ENCODE measurements at regions not wholly inside any gene's neighbourhood (a gene's known extent, or its start where the extent isn't known, plus 50 kb on each side); places are given as distances from the start of the nearest gene placed in this dataset.
"Not testable (repeated sequence)": the region's sequence is repeated elsewhere in the genome, so short reads cannot be mapped to it uniquely, and the experiment has no call there.

DNA sequence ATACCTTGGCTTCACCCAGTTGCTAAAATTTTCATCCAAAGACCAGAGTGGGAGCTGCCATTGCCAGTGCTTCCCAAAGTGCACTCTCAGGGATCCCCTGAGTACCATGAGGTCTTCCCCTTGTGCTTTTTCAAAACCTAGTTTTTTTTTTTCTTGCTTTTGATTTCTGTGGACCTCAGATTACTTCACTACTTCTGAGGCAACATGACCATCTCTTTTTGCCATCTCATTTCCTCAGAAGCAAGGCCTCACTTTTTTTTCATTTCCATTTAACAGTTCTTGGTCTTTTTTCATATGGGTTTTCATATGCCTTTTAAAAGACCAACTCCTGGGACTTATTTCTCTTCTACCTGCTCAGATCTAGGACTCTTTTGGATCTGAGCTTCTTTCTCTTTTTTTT is 64.1 kb upstream of the MMS22L start:
- peak; percentile 13 for DNase-seq

DNA sequence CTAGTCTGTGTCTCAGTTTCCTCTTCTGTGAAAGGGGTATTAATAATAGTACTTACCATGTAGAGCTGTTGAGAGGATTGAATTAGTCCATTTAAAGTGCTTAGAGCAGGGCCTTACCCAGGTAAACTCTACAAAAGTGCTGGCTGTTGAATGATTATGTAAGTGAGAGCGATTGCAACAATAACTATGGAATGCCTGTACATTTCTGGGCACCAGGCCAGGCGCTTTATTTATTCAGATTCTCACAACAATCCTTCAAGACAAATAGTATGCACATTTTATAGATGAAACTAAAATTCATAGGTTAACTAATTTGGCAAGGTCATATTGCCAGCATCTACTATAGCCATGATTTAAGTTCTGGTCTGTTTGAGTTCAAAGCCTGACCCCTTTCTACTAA is 78.3 kb upstream of the MMS22L start:
- no peak for DNase-seq

DNA sequence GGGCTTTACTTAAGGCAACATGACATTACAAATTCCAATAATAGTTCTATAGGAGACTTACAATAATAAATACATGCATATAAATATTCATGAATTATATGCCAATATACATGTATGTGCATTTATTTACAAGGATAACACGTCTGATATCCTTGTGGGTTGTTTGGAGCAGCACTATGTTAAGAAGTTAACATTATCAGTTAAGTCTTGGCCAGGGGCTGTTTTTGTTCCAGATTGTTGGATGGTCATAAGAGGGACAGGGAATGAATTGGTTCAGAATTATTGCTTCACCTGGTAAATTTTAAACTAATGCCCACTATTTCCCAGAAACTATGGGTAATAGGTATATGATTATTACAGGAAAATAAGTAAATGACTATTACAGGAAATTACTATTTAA is 81.3 kb upstream of the MMS22L start:
- DNase-seq = no peak

DNA sequence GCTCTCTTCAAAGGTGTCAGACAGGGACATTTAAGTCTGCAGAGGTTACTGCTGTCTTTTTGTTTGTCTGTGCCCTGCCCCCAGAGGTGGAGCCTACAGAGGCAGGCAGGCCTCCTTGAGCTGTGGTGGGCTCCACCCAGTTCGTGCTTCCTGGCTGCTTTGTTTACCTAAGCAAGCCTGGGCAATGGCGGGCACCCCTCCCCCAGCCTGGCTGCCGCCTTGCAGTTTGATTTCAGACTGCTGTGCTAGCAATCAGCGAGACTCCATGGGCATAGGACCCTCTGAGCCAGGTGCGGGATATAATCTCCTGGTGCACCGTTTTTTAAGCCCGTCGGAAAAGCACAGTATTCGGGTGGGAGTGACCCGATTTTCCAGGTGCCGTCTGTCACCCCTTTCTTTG is 99.1 kb upstream of the MMS22L start:
- DNase-seq = not testable (repeated sequence)

DNA sequence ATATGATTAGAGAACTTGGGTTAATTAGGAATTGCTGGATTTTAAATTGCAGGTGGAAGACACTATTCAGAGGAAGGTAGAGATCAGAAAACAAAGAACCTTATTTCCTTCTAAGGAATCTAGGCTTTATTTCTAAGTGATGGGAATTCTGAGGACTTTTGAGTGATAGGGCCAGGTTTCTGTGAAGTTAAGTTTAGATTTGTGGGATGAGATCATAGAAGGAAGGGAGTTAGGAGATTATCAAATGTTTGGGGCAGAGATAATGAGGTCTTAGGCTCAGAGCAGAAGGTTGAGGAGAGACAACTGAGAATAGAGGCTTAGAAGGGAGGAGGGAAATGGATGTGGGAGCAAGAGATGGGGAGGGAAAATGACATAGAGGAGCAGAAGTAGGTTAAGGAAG is 109.7 kb upstream of the MMS22L start:
- no peak for DNase-seq

DNA sequence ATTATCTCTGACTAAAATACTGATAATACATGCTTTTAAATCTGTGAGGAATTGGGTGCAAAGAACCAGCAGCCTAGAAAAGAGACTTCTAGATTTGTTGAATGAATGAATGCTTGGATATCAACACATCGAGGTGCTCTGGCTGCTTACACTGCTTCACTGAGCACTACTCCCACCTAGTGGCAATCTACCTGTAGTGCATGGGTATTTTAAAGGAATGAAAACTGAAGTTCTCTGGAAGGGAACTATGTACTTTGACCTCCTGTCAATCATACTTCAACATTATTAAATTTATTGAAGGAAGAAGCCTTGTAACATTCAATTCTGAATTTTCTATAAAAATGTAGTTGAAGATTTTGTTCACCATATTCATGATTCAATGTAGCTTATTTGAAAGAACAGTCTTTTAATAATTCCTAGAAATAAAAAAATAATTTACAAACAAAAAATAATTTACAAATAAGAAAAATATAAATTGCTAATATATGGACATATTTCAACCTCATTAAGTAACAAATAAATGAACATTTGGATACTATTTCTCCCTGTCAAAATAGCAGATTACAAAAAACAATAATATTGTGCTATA is 111.2 kb upstream of the MMS22L start:
- no peak for DNase-seq

DNA sequence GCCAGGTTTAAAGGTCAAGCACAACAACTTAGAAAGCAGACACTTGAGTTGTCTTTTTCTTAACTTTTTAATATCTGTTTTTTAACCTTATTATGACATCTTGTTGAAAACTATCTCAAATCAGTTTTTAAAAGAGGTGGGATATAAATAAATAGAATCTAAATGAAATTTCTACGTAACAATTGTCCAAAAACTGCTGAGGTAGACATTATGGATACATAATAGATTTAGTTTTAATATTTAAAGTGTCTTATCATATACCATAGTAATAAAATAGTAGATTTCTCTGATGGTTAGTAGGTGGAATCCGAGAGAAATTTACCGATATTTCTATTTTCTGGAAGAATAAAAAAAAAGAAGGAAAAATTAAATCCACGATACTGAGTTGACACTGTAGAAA is 113.9 kb upstream of the MMS22L start:
- DNase-seq = no peak

DNA sequence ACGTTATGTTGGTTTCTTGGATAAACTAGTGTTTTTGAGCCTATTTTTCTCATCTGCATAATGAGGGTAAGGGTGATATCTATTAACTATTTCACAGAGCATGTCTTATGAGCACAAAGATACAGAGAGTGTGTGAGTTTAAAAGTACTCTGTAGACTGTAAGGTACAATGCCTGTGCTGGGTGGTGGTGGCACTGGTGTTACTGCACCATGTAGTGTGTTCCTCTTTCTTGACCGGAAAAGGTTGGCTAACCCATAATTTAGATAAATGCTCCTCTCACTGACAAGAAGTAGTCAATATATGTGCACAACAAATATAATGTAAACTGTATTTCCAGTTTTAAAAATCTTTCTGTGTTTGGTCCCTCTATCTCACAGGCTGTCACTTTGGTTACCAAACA is 116.2 kb upstream of the MMS22L start:
- DNase-seq = no peak

DNA sequence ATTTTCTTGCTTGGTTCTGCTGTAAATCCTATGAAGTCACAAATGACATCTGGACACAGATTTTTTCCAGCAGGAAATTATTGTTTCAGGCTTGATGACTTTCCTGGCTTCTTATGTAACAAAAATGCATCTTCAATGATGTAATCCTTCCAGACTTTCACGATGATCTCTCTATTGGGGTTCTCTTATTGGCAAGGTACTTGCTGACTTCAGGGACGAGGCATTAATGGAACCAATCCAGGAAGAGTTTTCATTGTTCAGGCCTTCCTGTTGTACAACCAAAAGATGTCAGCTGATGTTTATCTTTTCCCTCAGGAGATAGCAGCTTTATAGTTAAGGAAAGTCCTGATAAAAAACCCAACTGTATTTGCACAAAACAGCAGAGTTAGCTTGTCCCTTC is 118.5 kb upstream of the MMS22L start:
- no peak for DNase-seq

DNA sequence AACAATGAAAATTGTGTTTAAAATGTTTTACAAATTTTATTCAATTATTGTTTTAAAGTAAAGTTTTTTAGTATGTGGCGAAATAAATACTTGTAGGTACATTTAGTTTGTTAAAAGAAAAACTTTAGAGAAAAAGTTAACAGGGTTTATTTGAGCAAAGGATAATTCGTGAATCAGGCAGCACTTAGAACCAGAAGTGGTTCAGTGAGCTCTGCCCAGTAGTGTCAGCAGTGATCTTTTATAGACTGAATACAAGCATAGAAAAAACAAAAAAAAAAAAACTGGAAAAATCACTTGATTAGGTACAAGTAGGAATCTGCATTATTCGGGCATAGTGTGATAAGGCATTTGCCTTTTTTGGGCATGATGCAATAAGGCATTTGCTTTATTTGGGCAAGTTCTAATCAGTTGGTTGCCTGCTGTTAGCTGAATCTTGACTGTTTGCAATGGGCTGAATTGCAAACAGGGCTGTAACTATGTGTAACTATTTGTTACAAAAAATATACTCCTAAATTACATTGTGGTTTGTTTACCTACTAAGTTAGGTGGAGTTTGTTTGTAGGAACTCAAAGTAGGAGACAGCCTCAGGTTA is 122.9 kb upstream of the MMS22L start:
- DNase-seq = no peak

DNA sequence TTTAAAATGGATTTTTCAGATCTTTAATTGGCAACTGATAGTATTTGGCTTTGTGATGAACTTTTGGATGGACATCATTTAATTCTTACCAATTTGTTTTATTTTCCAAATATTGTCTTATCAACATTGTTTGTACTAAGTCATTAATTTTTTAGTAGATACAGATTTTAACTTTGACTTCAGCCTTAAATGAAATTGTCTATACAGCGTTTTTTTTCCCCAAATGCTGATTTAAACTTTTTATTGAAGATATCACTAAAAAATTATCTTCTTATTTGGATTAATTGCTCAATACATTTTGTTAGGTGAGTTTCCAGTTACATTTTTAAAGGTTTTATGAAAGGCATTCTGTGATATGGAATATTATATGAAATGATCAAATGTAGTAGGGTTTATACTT is 123.6 kb upstream of the MMS22L start:
- no peak for DNase-seq

DNA sequence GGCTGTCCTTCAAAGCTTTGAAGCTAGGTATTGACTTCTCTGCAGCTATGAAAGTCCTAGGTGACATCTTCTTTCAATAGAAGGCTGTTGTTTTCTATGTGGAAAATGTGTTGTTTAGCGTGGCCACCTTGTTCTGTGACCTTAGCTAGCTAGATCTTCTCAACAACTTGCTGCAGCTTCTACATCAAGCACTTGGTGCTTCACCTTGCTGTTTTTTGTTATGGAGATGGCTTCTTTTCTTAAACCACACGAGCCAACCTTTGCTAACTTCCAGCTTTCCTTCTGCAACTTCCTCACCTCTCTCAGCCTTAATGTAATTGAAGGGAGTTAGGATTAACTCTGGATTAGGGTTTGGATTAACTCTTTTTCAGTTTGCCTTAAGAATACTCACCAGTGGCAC is 128.6 kb upstream of the MMS22L start:
- DNase-seq = no peak

DNA sequence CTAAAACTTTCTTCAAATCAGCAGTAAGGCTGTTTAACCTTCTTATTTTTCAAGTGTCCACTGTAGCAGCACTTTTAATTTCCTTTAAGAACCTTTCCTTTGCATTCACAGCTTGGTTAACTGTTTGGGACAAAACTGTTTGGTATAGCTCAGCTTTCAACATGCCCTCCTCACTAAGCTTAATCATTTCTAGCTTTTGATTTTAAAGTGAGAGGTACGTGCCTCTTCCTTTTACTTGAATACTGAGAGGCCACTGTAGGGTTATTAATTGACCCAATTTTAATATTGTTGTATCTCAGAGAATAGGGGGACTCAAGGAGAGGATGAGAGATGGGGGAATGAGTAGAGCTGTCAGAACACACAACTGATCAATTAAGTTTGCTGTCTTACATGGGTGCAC is 129.5 kb upstream of the MMS22L start:
- no peak for DNase-seq

DNA sequence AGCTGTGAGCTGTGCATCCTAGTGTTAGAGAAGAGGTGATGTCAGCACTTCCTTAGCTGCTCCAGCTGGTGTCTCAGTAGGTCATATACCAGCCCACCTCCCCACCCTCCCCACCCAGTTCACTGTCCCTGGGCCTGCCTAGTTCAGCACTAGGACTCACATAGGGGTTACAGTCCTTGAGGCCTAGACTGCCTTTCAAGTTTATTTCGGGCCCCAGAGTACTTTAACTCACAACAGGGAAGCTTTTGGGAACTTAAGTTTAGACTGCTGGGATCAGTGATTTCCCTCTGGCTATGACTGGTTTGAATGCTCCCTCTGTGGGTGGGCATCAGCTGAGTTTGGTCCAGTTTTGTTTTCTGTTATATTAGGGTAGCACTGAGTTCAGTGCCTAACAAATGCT is 139.2 kb upstream of the MMS22L start:
- DNase-seq = no peak

DNA sequence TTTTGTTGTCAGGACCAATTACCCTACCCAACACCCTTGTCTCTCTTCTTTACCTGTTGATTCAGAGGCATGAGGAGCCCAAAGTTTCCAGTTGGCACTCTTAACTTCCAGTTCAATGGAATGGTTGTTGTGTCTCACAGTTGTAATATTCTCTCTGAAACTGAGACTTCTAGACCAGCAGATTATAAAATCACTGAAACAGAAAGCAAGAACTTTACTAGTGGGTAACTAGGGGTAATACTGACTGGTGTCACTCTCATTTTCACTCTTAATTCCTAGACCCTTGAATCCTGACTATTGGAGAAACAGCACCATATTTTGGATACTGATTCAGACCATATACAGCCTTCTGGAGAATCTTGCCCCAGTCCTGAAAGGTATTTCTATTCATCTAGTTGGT is 140.2 kb upstream of the MMS22L start:
- DNase-seq = no peak

DNA sequence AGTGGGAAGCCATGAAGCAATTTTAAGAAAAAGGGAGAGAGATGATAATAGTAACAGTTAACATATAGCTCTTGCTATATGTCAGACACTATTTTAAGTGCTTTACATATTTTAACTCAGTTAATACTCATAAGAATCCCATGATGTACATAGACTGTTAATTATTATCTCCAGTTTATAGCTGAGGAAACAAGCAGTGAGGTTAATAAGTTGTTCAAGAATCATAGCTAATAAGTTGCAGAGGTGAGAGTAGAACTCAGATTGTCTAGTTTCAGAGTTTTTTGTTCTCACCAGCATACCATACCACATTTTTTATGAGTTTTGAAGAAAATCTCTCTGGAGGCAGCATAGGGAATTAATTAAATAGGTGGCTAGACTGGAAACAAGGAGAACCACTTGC is 144.6 kb upstream of the MMS22L start:
- DNase-seq = no peak

DNA sequence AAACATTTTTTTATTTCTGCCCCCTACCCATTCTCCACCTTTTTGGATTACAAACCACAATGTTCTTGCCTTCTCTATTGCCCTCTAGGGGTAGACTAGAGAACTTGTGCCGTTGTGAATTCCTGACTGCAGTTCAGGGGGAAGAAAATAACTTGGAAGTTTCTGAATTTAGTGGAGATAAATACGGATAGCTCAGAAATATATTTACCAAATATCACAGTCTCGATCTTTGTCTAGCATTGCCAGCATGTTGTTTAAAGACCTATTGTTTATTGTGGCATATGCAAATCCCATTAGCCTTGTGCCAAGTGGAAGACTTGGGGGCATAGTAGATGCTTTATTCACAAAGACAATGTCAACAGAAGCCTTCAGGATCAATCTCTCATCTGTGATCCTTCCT is 154.1 kb upstream of the MMS22L start:
- DNase-seq = no peak

DNA sequence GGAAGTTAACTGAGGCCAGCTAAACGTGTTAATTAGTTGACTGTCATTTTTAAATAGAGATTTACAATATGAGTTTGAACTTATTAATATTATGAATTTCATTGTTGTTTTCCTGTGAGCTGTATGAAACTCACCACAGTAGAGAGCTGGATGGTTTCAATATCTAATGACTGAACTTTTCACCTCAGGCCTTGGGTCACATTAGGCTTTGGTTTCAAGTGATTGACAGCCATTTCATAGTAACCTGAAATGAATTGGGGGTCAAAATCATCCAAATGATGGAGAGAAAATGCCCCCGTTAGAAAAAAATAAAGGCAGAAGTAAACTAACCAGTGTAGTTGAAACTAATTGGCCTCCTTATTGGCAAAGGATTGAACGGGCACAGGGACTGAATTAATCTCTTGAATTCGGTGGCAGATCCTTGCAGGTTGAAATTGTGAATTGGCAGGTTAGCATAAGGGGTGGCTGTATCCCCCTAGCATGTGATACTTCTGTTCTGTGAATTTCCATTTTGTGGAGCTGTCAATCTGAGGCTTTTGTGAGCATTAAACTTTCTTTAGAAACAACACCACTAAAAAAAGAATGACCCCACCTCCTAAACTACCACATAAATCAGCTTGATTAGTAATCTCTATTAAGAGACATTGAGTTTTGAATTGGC is 155.1 kb upstream of the MMS22L start:
- DNase-seq = no peak

DNA sequence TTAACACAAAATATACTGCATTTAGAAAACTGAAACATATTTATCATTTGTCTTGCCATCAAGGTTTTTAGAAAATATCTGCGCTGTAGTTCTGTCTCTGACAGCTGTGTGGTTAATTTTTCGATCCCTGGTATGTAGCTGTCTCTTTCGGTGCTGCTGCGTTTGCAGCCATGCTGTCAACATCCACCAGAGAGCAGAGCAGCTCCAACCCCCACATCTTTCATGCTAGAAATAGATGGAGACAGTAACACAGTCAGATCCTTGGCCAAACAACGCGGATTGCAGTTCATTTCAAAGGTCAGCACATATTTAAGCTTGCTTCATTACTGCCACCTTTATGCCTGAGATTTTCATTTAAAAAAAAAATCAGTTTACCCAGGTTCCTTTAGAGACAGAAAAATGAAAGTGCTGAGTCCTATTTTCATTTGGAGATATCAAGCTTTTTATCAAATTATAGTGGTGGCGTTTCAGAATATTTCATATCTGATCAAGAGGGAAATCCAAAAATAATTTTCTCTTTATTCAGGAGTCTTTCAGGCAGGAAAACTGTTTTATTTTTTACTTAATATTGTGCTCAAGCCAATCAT is 157.7 kb upstream of the MMS22L start:
- DNase-seq = no peak

DNA sequence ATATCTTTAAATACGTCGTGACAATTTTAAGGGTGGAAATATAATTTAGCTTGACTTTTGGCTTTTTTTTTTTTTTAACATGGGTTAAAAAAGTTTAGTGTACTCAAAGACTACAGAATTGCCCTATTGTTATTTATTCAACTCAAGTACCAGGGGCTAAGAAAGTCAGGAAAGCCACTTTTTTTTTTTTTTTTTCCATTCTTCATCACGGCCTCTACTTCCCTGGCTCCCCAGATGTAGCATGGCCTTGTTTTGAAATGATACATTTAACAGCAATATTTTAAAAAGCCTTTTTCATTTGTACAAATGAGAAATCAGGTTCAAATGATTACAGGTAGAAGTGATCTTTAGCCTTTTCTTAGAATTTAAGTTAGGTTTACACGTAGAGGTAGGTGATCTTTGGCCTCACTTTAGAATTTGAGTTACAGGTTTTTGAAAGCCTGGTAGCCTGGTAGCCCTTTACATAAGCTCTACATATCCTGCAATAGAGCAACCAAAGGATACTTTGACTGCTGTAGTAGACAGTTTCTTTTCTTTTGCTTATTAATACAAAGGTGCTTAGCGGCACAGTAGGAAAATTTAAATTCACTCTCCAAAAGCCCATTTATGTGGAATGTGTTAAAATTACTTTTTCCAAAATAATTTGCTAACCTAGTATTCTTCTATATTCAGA is 160.5 kb upstream of the MMS22L start:
- no peak for DNase-seq

DNA sequence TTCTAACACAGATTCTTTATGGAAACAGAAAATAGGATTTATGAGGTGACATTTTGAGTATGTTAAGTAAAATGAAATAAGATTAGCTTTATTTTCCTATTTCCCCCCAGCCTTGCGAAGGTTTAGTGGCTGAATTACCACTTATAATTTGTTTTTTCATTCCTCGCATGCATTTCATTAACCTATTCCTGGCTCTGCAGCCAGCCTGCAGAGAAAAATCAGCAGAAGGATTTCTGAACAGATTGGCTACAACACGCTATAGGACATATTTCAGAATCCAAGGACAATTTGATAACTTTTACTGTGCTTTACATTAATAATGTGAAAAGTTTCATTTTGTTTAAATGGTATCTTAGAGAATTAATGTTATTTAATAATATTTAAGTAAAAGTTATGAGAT is 162.4 kb upstream of the MMS22L start:
- DNase-seq = no peak

DNA sequence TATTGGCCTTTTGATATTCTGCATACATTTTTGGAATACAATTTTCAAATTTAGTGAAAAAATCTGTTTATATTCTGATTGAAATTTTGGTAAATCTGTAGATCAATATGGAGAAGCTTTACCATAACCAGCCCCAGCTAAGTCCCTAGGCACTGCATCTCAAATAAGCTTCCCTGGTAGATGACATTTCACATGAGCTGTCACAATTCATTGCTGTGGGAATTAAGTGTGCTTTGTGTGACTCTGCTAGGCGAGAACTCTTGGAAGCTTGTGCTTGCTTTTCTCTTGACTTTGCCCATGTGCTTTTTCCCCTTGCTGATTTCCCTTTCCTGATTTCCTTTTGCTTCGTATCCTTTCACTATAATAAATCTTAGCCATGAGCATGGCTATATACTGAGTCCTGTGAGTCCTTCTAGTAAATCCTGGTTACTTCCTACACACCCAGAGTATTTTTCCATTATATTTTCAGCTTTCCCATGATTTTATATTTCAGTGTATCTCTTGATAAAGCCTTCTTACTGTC is 166.5 kb upstream of the MMS22L start:
- DNase-seq = no peak

DNA sequence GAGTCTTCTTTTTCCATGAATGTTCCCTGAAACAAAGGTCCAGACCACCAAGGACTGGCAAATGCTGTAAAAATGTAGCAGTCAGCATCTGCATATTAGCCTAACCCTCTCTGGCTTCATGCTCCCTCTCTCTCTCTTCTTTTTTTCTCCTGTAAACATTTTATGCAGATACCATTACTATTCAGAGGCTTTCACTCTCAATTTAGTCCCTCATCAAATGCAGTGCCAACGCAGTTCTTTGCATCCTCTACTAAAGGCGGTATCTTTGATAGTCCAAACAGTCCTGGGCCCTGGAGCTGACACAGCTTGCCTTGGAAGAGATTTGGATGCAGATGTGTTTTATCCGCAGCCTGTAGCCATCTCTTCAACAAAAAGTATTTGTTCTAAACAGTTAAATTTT is 167.1 kb upstream of the MMS22L start:
- DNase-seq = no peak

DNA sequence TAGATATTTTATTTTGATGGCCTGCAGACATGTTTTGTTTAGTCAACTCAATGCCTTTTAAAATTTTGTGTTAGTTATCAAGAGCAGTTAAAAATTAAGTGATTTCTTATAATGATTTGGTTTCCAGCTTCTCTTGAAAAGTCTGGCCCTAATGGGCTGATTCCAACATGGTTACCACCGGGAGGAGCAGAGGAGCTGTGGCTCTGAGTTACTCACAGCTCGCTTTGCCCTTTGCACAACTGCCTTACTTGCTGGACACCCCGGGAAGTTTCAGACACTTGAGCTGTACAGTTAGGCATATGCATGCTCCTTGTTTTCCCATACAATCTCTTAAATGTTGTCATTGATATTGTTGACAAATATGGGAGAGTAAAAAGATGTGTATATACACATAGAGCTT is 173.1 kb upstream of the MMS22L start:
- no peak for DNase-seq
